H1 (cell line): ENCODE measurements at regions not wholly inside any gene's neighbourhood (a gene's known extent, or its start where the extent isn't known, plus 50 kb on each side); places are given as distances from the start of the nearest gene placed in this dataset.

Source experiments
- ATF2 ChIP-seq: IDR thresholded peaks from 2 replicates; pipeline ENCODE4 v1.6.1; 2012; ENCODE audit warnings: low read length, inconsistent platforms
- CEBPB ChIP-seq: IDR thresholded peaks from 2 replicates; pipeline ENCODE4 v1.6.1; 2012; ENCODE audit warnings: low read depth, low read length
- CHD7 ChIP-seq: fragments of 300-600 bp; sonication (generic); IDR thresholded peaks from 2 replicates; pipeline ENCODE4 v1.7.1; 2012; ENCODE audit warnings: low read length, moderate library complexity, mild to moderate bottlenecking, inconsistent platforms; ENCODE audit not compliant: insufficient replicate concordance
- EGR1 ChIP-seq: IDR thresholded peaks from 2 replicates; pipeline ENCODE4 v1.6.1; 2011; ENCODE audit warnings: low read depth, low read length, borderline replicate concordance
- GABPA ChIP-seq: IDR thresholded peaks from 2 replicates; pipeline ENCODE4 v1.6.1; 2011; ENCODE audit warnings: mild to moderate bottlenecking, low read length, moderate library complexity, borderline replicate concordance; ENCODE audit not compliant: insufficient read depth
- HDAC6 ChIP-seq: IDR thresholded peaks from one replicate; pipeline ENCODE4 v1.7.1; 2012; ENCODE audit warnings: low read depth, mild to moderate bottlenecking, inconsistent platforms, low read length, moderate library complexity
- RBBP5 ChIP-seq: IDR thresholded peaks from 2 replicates; pipeline ENCODE4 v1.7.1; 2012; ENCODE audit warnings: low read depth, mild to moderate bottlenecking, inconsistent platforms, low read length, moderate library complexity, borderline replicate concordance

GRCh38 chr3:148042663-148043445 is 633.7 kb downstream of the ZIC1 start (continued):
- TF ChIP-seq CHD7 = no peak
- TF ChIP-seq ATF2 = no peak
- no peak for TF ChIP-seq EGR1
- TF ChIP-seq RBBP5 = no peak
- TF ChIP-seq CEBPB = no peak
- TF ChIP-seq GABPA = no peak
- no peak for TF ChIP-seq HDAC6
